Neural cell (in vitro differentiated cells): ENCODE measurements at regions not wholly inside any gene's neighbourhood (a gene's known extent, or its start where the extent isn't known, plus 50 kb on each side); places are given as distances from the start of the nearest gene placed in this dataset.

Experiments used
- EP300 ChIP-seq: fragments of 450-650 bp; conservative IDR thresholded peaks from 2 replicates; pipeline ENCODE4 v1.6.1; 2014; ENCODE audit warnings: antibody characterized with exemption, mild to moderate bottlenecking, moderate library complexity; ENCODE audit not compliant: poor library complexity, severe bottlenecking
- EZH2 ChIP-seq: fragments of 200-600, 300-800 bp; shearing (Covaris generic), sonication (generic); IDR thresholded peaks from 2 replicates; pipeline ENCODE4 v1.6.1; 2014; ENCODE audit warnings: antibody characterized with exemption, low read length, borderline replicate concordance, mild to moderate bottlenecking; ENCODE audit not compliant: insufficient read depth, poor library complexity, severe bottlenecking
- MXI1 ChIP-seq: fragments of 450-650 bp; conservative IDR thresholded peaks from 2 replicates; pipeline ENCODE4 v1.6.1; 2014; ENCODE audit warnings: antibody characterized with exemption, mild to moderate bottlenecking; ENCODE audit not compliant: poor library complexity, severe bottlenecking
- POLR2AphosphoS5 ChIP-seq: IDR thresholded peaks from 2 replicates; pipeline ENCODE4 v1.6.1; 2012
- RAD21 ChIP-seq: fragments of 450-650 bp; conservative IDR thresholded peaks from 2 replicates; pipeline ENCODE4 v1.6.1; 2014; ENCODE audit warnings: antibody characterized with exemption, mild to moderate bottlenecking, moderate library complexity
- TAF1 ChIP-seq: IDR thresholded peaks from 2 replicates; pipeline ENCODE4 v1.6.1; 2012; ENCODE audit warnings: low read depth
- TF ChIP-seq, protein P1 (sequence below): fragments of 450-650 bp; IDR thresholded peaks from 2 replicates; pipeline ENCODE4 v1.5.1; 2014; ENCODE audit warnings: antibody characterized with exemption, mild to moderate bottlenecking, moderate library complexity; ENCODE audit not compliant: poor library complexity, severe bottlenecking

DNA sequence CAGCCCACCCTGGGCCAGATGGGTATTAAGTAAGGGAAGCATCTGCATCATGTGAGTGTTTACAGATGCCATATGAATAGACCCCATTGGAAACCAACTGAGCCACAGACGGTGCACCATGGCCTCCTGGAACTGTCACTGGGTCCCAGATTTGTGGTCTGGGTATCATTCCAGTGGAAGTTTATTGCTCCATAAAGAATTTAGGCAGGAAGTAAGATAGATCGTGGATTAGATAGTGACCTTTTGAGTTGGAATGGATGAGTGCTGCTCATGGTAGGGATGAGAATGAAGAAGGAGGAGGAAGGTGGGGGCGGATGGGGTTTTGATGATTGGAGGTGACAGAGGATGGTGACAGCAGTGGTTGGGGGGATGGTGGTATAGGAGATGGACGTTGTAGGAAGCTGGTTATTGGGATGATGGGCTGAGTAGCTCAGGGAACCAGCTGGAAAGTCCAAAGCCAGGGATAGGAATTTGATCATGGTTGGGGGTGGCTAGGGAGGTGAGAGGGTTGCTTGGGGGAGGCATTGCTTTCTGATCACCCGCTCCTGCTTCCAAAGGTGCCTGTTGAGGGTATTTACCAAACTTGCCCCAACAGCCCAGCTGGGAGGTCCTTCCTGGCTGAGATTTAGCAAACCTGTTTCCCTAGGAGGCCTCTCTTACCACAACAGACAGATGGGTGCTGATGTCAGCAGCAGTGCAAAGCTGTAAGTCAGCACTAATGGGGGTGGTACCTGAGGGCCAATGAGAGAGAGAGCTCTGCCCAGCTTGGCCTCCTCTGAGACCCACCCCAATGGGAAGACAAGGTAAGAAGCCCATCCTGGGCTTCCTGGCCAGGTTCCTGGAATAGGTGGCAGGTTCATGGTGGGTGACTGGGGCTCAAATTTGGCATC, 78.0 kb downstream of the VEGFA start:
- TF ChIP-seq EZH2, result no peak
- TF ChIP-seq, protein P1, sequence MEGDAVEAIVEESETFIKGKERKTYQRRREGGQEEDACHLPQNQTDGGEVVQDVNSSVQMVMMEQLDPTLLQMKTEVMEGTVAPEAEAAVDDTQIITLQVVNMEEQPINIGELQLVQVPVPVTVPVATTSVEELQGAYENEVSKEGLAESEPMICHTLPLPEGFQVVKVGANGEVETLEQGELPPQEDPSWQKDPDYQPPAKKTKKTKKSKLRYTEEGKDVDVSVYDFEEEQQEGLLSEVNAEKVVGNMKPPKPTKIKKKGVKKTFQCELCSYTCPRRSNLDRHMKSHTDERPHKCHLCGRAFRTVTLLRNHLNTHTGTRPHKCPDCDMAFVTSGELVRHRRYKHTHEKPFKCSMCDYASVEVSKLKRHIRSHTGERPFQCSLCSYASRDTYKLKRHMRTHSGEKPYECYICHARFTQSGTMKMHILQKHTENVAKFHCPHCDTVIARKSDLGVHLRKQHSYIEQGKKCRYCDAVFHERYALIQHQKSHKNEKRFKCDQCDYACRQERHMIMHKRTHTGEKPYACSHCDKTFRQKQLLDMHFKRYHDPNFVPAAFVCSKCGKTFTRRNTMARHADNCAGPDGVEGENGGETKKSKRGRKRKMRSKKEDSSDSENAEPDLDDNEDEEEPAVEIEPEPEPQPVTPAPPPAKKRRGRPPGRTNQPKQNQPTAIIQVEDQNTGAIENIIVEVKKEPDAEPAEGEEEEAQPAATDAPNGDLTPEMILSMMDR, result no peak
- TF ChIP-seq EP300, result no peak
- no peak for TF ChIP-seq POLR2AphosphoS5
- no peak for TF ChIP-seq TAF1
- no peak for TF ChIP-seq RAD21
- no peak for TF ChIP-seq MXI1
